AG09319 (cell line): ENCODE measurements at regions not wholly inside any gene's neighbourhood (a gene's known extent, or its start where the extent isn't known, plus 50 kb on each side); places are given as distances from the start of the nearest gene placed in this dataset.

ENCODE experiments used
- DNase-seq: peaks from one replicate; pipeline ENCODE4 v3.0.0-alpha.2; 2010; ENCODE audit warnings: low read depth; ENCODE audit errors: extremely low read depth
- TF ChIP-seq, protein P1 (sequence below): IDR thresholded peaks from 2 replicates; pipeline ENCODE4 v1.5.1; 2011; ENCODE audit warnings: low read depth, mild to moderate bottlenecking, inconsistent platforms, low read length, moderate library complexity

DNA sequence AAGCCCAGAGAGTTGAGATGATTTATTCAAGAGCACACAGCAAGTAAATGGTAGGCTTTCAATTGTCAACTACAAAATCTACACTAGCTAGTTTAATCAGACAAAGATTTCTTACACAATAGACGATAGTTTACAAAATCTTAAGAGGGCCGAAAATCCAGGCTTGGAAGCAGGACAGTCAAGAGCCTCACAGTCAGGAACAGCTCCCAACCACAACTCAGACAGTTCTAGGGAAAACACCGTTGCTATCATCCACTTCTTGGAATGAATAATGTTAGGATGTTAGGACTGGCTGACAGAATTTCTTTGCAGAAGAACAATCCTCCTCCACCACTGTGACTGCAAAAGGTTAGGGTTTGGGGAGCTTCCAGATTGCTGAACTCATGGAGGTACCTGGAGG, 290.8 kb upstream of the ZPLD1 start:
- TF ChIP-seq, protein P1, sequence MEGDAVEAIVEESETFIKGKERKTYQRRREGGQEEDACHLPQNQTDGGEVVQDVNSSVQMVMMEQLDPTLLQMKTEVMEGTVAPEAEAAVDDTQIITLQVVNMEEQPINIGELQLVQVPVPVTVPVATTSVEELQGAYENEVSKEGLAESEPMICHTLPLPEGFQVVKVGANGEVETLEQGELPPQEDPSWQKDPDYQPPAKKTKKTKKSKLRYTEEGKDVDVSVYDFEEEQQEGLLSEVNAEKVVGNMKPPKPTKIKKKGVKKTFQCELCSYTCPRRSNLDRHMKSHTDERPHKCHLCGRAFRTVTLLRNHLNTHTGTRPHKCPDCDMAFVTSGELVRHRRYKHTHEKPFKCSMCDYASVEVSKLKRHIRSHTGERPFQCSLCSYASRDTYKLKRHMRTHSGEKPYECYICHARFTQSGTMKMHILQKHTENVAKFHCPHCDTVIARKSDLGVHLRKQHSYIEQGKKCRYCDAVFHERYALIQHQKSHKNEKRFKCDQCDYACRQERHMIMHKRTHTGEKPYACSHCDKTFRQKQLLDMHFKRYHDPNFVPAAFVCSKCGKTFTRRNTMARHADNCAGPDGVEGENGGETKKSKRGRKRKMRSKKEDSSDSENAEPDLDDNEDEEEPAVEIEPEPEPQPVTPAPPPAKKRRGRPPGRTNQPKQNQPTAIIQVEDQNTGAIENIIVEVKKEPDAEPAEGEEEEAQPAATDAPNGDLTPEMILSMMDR = no peak
- no peak for DNase-seq

DNA sequence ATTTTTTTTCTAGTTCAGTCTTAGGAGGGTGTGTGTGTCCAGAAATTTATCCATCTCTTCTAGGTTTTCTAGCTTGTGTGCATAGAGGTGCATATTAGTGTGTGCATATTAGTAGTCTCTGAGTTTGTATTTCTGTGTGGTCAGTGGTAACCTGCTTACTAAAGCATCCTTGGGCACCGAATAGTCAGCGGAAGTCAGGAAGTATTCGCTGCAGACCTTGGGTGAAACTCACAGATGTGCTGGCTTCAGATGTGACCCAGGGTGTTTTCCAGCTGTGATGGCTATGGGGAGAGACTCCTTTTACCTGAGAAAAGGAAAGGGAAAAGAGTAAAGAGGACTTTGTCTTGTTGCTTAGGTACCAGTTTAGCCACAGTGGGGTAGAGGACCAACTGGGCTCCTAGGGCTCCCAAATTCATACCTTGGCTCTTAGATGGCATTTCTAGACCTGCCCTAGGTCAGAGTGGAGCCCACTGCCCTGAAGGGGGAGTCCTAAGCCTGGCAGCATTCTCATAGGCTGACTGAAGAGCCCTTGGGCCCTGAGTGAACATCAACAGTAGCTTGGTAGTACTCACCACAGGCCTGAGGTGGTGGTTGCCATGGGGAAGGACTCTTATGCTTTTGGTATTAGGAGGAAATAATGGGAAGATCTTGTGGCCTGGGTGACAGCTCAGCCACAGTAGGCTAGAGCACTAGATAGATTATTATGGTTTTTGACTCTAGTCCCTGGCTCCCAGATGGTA, 286.0 kb upstream of the ZPLD1 start:
- DNase-seq = no peak
- TF ChIP-seq, protein P1 = no peak

DNA sequence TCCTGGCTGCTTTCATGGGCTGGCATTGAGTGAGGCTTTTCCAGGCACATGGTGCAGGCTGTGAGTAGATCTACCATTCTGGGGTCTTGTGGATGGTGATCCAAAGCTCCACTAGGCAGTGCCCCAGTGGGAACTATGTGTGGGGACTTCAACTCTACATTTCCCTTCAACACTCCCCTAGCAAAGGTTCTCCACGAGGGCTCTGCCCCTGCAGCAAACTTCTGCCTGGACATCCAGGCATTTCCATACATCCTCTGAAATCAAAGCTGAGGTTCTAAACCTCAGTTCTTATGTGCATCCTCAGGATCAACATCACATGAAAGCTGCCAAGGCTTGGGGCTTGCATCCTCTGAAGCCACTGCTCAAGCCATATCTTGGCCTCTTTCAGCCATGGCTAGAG, 282.9 kb upstream of the ZPLD1 start:
- DNase-seq = no peak
- TF ChIP-seq, protein P1 = no peak

DNA sequence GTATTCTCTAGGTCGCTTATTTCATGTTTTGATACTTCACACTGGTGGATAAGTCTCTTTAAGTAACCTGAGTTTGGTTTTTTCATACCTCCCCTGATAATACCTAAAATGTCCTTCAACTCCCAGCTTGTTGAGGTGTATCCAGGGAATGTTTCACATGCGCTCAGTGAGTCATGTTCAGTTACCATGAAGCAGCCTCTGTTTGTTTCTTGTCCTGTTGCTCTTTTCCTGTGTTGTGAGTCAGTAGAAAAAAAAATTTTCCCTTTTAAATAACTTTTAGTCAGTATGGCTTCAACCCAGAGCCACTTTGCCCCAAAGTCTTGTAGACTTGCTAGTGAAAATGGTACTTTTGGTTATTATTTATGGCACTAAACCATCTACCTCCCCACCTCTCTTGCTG, 278.4 kb upstream of the ZPLD1 start:
- TF ChIP-seq, protein P1 = no peak
- DNase-seq = peak; percentile 51

DNA sequence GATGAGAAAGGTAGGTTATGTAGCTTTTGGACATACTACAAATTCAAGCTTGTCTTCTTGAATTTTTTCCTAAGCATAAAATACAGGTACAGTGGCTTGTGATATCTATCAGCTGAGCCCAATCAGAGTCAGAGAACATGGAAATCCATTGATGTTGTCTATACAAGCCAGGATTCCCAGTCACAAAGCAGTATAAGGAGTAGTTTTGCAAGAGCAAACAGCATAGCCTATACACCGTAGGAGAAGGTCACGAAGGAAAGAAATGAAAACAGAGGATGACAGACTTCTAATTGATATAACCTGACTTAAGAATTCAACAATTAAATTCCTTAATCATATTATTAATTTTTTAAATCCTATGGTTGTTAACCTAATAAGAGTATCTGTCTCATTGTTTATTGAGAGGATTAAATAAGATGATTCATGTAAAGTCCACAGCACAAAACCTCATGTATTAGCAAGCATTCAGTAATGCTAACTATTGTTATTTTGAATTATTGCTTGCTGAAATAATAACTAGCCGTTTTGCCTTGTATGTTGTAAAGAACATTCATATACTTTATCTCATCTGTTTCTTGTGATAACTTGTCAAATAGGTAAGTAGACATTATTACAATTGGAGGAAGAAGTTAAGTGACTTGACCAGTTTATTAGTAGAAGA, 276.6 kb upstream of the ZPLD1 start:
- no peak for DNase-seq
- TF ChIP-seq, protein P1 = no peak

DNA sequence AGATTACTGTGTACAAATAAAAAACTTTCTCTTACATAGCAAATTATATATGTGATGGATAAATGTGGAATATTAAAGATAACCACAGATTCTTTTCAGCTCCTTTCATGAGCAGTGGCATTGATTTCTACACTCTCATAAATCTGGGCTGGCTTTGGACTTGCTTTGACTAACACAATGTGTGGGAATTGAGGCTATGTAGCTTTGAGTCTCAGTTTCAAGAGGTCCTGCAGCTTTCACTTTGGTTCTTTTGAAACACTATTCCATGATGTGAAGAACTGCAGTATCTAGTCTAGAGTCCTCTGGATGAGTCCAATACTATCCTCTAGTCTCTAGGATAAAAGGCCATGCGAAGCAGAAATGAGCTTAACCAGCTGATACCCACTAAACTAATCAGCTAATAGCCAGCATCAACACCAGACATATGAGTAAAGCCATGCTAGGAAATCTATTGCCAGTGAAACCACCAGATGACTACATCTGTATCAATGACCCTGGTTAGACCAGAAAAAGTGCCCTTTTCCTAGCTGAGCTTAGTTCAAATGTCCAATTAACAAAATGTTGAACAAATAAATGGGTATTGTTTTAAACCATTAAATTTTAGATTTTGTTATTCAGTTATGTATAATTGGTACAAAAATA, 274.9 kb upstream of the ZPLD1 start:
- no peak for DNase-seq
- TF ChIP-seq, protein P1 = no peak
